Activated naive CD4-positive, alpha-beta T cell treated with anti-CD3 and anti-CD28 coated beads, Interleukin-2, amount 50 U/mL, for 24 hours (primary cell): ENCODE measurements at regions not wholly inside any gene's neighbourhood (a gene's known extent, or its start where the extent isn't known, plus 50 kb on each side); places are given as distances from the start of the nearest gene placed in this dataset.

Experiments
- H3K27ac Mint-ChIP-seq: one replicate; pipeline ENCODE4 v1.8.0; 2021; ENCODE audit warnings: mild to moderate bottlenecking, mixed read lengths
- H3K27me3 Mint-ChIP-seq: one replicate; pipeline ENCODE4 v1.8.0; 2021; ENCODE audit warnings: mixed read lengths
- H3K36me3 Mint-ChIP-seq: one replicate; pipeline ENCODE4 v1.8.0; 2021; ENCODE audit warnings: mixed read lengths
- H3K4me1 Mint-ChIP-seq: one replicate; pipeline ENCODE4 v1.8.0; 2021; ENCODE audit warnings: mixed read lengths
- H3K4me3 Mint-ChIP-seq: one replicate; pipeline ENCODE4 v1.8.0; 2021; ENCODE audit warnings: mild to moderate bottlenecking, mixed read lengths
- H3K9me3 Mint-ChIP-seq: one replicate; pipeline ENCODE4 v1.8.0; 2021; ENCODE audit warnings: mixed read lengths

- H3K27me3 Mint-ChIP-seq: no peaks in the 10 kb centered on the region
- no peaks in the 10 kb centered on the region for H3K9me3 Mint-ChIP-seq
- H3K4me1 Mint-ChIP-seq: peaks cover 7% of the 10 kb centered on the region
- H3K36me3 Mint-ChIP-seq: peaks cover 2% of the 10 kb centered on the region
- no peak overlapping the region for H3K4me3 Mint-ChIP-seq
- H3K27ac Mint-ChIP-seq: no peak overlapping the region
Measured at GRCh38 chr3:113051787-113052186, 61.0 kb downstream of the GTPBP8 start.

DNA sequence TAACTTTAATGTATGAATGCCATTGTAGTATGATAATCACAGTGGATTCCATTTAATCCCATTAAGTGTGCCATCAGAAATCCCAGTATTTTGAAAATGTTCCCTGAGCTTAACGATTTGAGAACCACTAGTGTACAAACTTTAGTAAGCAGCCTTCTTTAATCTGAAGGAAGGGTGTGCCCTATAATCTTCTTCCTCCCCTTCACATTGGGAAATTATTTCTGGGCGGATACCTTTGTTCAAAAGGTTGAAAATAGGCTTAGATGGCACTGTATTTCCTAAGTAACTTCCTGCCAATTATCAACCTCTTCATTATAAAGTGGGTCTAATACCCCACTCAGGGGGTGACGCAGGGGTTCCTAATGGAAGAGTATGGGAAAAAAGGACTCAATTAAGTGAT, 62.4 kb downstream of the GTPBP8 start:
- Mint-ChIP-seq H3K9me3 (no peaks in the 10 kb centered on the region), H3K4me3 (no peak overlapping the region), H3K27me3 (no peaks in the 10 kb centered on the region), H3K27ac (no peak overlapping the region), H3K36me3 (peaks cover 1% of the 10 kb centered on the region), H3K4me1 (peaks cover 7% of the 10 kb centered on the region)

- peaks cover 7% of the 10 kb centered on the region for H3K4me1 Mint-ChIP-seq
- H3K27me3 Mint-ChIP-seq: no peaks in the 10 kb centered on the region
- peaks cover 1% of the 10 kb centered on the region for H3K36me3 Mint-ChIP-seq
- H3K9me3 Mint-ChIP-seq: no peaks in the 10 kb centered on the region
- H3K4me3 Mint-ChIP-seq: no peak overlapping the region
- no peak overlapping the region for H3K27ac Mint-ChIP-seq
Measured at GRCh38 chr3:113054552-113054951, 63.8 kb downstream of the GTPBP8 start.

- H3K27me3 Mint-ChIP-seq: no peaks in the 10 kb centered on the region
- H3K27ac Mint-ChIP-seq: no peak overlapping the region
- H3K36me3 Mint-ChIP-seq: peaks cover 1% of the 10 kb centered on the region
- peaks cover 7% of the 10 kb centered on the region for H3K4me1 Mint-ChIP-seq
- H3K9me3 Mint-ChIP-seq: no peaks in the 10 kb centered on the region
- H3K4me3 Mint-ChIP-seq: no peak overlapping the region
Measured at GRCh38 chr3:113055201-113055600, 64.4 kb downstream of the GTPBP8 start.

DNA sequence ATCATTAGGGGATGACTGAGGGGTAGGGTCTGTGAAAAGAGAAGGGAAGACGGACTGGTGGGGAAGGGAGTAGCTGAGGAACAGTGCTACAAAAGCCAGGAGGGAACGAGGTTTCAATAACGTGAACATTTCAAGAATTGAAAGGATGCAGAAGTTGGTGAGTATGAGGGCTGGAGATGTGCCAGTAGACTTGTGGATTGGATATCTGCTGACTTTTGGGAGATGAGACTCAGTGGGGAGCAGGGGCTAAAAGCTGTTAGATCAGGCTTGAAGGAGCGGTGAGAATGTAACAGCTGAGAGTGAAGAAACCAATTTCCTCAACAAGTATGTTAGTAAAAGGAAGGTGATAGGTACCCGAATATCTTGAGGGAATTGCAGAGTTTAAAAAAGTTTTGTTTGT, 65.2 kb downstream of the GTPBP8 start:
- Mint-ChIP-seq H3K4me1 (peaks cover 7% of the 10 kb centered on the region), H3K27me3 (no peaks in the 10 kb centered on the region), H3K27ac (no peak overlapping the region), H3K4me3 (no peak overlapping the region), H3K9me3 (no peaks in the 10 kb centered on the region), H3K36me3 (peaks cover 1% of the 10 kb centered on the region)

DNA sequence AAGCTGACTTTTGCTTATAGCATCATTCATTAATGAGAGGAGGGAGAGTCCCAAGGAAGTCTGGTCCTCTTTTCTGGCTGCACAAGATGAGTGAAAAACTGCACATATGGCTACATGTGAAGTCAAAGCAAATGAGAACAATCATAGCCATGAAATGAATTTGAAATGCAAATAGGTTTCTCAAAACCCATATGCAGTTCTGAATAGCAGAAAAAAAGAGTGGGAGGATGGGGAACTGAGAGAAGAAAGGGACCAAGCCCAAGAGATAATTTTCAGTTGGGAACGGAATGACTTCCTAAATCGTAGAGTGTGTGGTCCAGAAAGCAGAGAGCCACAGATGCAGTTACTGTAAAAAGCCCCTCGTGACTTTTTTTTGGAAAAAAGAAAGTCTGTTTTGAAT, 66.3 kb downstream of the GTPBP8 start:
- H3K9me3 Mint-ChIP-seq: peaks cover under 1% of the 10 kb centered on the region
- H3K4me3 Mint-ChIP-seq: no peak overlapping the region
- peaks cover 3% of the 10 kb centered on the region for H3K4me1 Mint-ChIP-seq
- peaks cover 9% of the 10 kb centered on the region for H3K36me3 Mint-ChIP-seq
- no peak overlapping the region for H3K27ac Mint-ChIP-seq
- H3K27me3 Mint-ChIP-seq: no peaks in the 10 kb centered on the region

DNA sequence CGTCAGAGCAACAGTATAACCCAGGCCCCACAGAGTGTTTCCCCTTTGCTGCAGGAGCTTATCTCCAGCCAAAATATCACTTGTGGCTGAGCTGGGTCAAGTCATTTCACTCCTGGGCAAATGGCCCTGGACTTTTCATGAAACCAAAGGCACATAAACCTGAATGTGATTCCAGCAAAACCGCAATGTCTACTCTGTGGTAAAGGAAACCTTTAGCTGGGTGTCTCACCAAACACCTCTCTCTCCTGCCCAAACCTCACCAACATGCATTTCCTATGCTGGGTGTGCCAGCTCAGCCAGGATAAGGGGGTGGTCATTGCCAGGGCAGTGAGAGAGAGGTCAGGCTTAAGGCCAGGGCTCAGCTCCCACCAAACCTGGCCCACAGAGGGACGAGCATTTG, 67.4 kb downstream of the GTPBP8 start:
- Mint-ChIP-seq H3K27ac (no peak overlapping the region), H3K36me3 (peaks cover 20% of the 10 kb centered on the region), H3K27me3 (no peaks in the 10 kb centered on the region), H3K4me3 (no peak overlapping the region), H3K9me3 (peaks cover 9% of the 10 kb centered on the region), H3K4me1 (no peaks in the 10 kb centered on the region)

DNA sequence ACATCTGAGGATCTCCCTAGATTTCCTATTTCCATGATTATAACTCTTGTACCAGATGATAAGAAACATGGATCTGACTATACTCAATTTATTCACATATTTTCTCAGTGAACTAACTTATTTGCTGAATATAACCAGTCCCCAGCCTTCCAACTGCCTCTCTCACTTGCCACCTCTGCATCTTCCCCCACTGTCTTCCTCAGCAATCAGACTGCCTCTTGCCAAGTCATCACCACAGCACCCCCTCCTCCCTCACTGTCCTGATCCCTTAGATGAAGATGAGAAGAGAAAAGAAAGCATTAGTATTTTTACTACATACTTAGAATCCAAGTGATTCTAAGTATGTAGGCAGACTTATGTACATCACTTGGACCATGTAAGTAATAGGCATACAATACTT, 71.9 kb downstream of the GTPBP8 start:
- H3K27me3 Mint-ChIP-seq: no peaks in the 10 kb centered on the region
- H3K36me3 Mint-ChIP-seq: peaks cover 51% of the 10 kb centered on the region
- no peaks in the 10 kb centered on the region for H3K4me1 Mint-ChIP-seq
- peaks cover 9% of the 10 kb centered on the region for H3K9me3 Mint-ChIP-seq
- H3K27ac Mint-ChIP-seq: no peak overlapping the region
- no peak overlapping the region for H3K4me3 Mint-ChIP-seq

GRCh38 chr3:113063126-113063894, 72.5 kb downstream of the GTPBP8 start:
- Mint-ChIP-seq H3K36me3 (peaks cover 57% of the 10 kb centered on the region), H3K9me3 (peaks cover 9% of the 10 kb centered on the region), H3K4me3 (no peak overlapping the region), H3K4me1 (no peaks in the 10 kb centered on the region), H3K27ac (no peak overlapping the region), H3K27me3 (no peaks in the 10 kb centered on the region)

DNA sequence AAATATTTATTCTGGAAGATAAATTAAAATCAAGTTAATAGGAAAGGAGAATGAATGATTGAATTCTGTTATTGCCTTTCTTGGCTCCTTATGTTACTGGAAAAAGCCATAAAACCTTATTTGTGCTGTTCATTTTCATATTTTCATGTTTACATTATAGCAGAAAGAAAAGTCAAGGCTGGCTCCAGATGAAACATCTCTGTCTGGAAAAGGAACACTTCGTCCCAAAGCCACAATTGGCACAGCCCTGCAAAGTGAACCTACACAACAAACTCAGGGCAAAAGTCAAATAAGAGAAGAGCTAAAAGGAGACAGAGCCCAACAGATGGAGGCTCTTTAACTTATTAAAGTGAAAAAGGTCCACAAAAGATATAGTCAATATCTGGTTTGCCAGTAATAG, 73.4 kb downstream of the GTPBP8 start:
- Mint-ChIP-seq H3K27me3 (no peaks in the 10 kb centered on the region), H3K4me3 (no peak overlapping the region), H3K4me1 (no peaks in the 10 kb centered on the region), H3K27ac (no peak overlapping the region), H3K9me3 (peaks cover 9% of the 10 kb centered on the region), H3K36me3 (peaks cover 60% of the 10 kb centered on the region)

- Mint-ChIP-seq H3K27ac (no peak overlapping the region), H3K9me3 (peaks cover 9% of the 10 kb centered on the region), H3K36me3 (peaks cover 60% of the 10 kb centered on the region), H3K4me1 (no peaks in the 10 kb centered on the region), H3K27me3 (no peaks in the 10 kb centered on the region), H3K4me3 (no peak overlapping the region)
Measured at GRCh38 chr3:113065336-113065735, 74.6 kb downstream of the GTPBP8 start.

- Mint-ChIP-seq H3K9me3 (no peaks in the 10 kb centered on the region), H3K27ac (no peak overlapping the region), H3K36me3 (peaks cover 37% of the 10 kb centered on the region), H3K27me3 (no peaks in the 10 kb centered on the region), H3K4me1 (no peaks in the 10 kb centered on the region), H3K4me3 (no peak overlapping the region)
Measured at GRCh38 chr3:113070072-113070640, 79.4 kb downstream of the GTPBP8 start.

GRCh38 chr3:113070681-113071113, 79.9 kb downstream of the GTPBP8 start:
- Mint-ChIP-seq H3K4me3 (no peak overlapping the region), H3K9me3 (no peaks in the 10 kb centered on the region), H3K36me3 (peaks cover 34% of the 10 kb centered on the region)

DNA sequence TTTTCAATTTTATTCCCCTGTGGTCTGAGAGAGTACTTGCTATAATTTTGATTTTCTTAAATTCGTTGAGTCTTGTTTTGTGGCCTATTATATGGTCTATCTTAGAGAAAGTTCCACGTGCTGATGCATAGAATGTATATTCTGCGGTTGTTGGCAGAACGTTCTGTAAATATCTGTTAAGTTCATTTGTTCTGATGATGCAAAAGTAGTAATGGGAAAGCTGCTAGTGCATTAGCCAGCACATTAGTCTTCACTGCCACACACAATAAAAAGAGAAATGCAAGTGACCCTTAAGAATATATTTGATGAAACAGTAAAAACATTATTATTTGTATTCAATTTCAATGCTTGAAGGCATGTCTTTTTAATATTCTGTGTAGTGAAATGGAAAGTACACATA, 84.8 kb downstream of the GTPBP8 start:
- no peaks in the 10 kb centered on the region for H3K9me3 Mint-ChIP-seq
- peaks cover 4% of the 10 kb centered on the region for H3K4me1 Mint-ChIP-seq
- peaks cover 11% of the 10 kb centered on the region for H3K36me3 Mint-ChIP-seq
- H3K27me3 Mint-ChIP-seq: no peaks in the 10 kb centered on the region
- no peak overlapping the region for H3K4me3 Mint-ChIP-seq
- no peak overlapping the region for H3K27ac Mint-ChIP-seq

More at GRCh38 chr3:113070681-113071113, 79.9 kb downstream of the GTPBP8 start:
- no peaks in the 10 kb centered on the region for H3K27me3 Mint-ChIP-seq
- H3K27ac Mint-ChIP-seq: no peak overlapping the region
- H3K4me1 Mint-ChIP-seq: no peaks in the 10 kb centered on the region

DNA sequence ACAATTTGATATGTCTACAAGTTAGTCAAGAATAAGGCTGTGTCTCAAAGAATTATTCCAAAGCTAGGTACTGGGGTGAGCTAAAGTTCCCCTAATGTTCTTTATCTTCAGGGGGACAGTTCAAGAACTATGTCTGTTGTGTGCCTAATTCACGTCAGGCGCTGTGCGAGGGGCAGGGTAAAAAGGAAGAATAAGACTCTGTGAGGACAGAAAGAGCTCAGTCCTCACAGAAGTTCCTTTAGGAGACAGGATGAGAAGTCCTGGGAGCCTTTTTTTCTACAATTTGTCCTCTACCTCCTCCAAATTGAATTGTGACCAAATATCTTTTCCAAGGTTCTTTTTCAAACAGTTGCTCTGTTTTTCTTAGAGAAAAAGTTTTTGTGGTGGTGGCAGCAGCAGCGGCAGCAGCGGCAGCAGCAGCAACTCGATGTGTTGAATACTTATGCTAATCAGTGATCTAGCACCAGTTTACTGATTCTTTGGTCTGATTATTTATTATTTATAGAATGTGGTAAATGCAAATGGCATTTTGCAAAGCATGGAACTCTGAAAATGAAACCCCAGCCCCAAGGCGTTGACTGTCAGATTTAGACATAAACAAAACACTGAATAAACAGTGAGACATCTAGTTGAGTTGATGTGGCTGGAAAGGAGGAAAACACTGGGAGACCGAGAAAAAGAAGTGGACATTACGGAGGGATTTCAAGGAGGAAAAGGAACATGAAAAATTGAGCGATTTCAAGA, 88.6 kb downstream of the GTPBP8 start:
- Mint-ChIP-seq H3K36me3 (peaks cover 14% of the 10 kb centered on the region), H3K9me3 (no peaks in the 10 kb centered on the region), H3K27me3 (no peaks in the 10 kb centered on the region), H3K4me1 (peaks cover 4% of the 10 kb centered on the region), H3K4me3 (no peak overlapping the region), H3K27ac (peak overlapping the region; percentile 13)

- H3K27ac Mint-ChIP-seq: no peak overlapping the region
- H3K36me3 Mint-ChIP-seq: peaks cover 23% of the 10 kb centered on the region
- no peaks in the 10 kb centered on the region for H3K9me3 Mint-ChIP-seq
- peaks cover 1% of the 10 kb centered on the region for H3K4me1 Mint-ChIP-seq
- H3K4me3 Mint-ChIP-seq: no peak overlapping the region
- H3K27me3 Mint-ChIP-seq: no peaks in the 10 kb centered on the region
Measured at GRCh38 chr3:113084777-113085176, 94.0 kb downstream of the GTPBP8 start.
